ENCODE measurements at regions not wholly inside any gene's neighbourhood (a gene's known extent, or its start where the extent isn't known, plus 50 kb on each side); places are given as distances from the start of the nearest gene placed in this dataset.
A peak's percentile ranks its signal among the peaks of the same experiment; 100 is the strongest.
"Not testable (repeated sequence)": the region's sequence is repeated elsewhere in the genome, so short reads cannot be mapped to it uniquely, and the experiment has no call there.

- peaks cover 24% of the 10 kb centered on the region for H3K36me3 Mint-ChIP-seq (ENCODE audit: low read depth)
- CTCF ChIA-PET = interaction anchor here (1.2 kb wide), 1 partner anchor 16 kb away, joined by 4 read pairs; no protein-coding TSS in a partner anchor
- H3K27me3 Mint-ChIP-seq = no peaks in the 10 kb centered on the region
- peaks cover 62% of the 10 kb centered on the region for H3K4me1 Mint-ChIP-seq
- no peak overlapping the region for H3K27ac Mint-ChIP-seq
- H3K9me3 Mint-ChIP-seq = peaks cover 12% of the 10 kb centered on the region
- no peak for DNase-seq
- no peak overlapping the region for H3K4me3 Mint-ChIP-seq
- POLR2A ChIA-PET = no interaction called here
These were observed 427.7 kb downstream of the FUT8 start for GRCh38 chr14:65840118-65840751.

GRCh38 chr14:65840786-65841185, 428.3 kb downstream of the FUT8 start:
- Mint-ChIP-seq H3K4me1 (peaks cover 65% of the 10 kb centered on the region), H3K36me3 (ENCODE audit: low read depth) (peaks cover 24% of the 10 kb centered on the region), H3K27me3 (no peaks in the 10 kb centered on the region), H3K27ac (no peak overlapping the region), H3K9me3 (peaks cover 12% of the 10 kb centered on the region), H3K4me3 (no peak overlapping the region)
- ChIA-PET POLR2A (no interaction called here), CTCF (interaction anchor here (1.2 kb wide), 1 partner anchor 16 kb away, joined by 4 read pairs; no protein-coding TSS in a partner anchor)
- DNase-seq = no peak

GRCh38 chr14:65846196-65846868, 433.8 kb downstream of the FUT8 start:
- peaks cover 36% of the 10 kb centered on the region for H3K36me3 Mint-ChIP-seq (ENCODE audit: low read depth)
- CTCF ChIA-PET = interaction anchor here (0.9 to 4.7 kb wide), 15 partner anchors 11 to 433 kb away, joined by 3 to 52 read pairs (median 9); no protein-coding TSS in a partner anchor
- no peaks in the 10 kb centered on the region for H3K27me3 Mint-ChIP-seq
- no peak for DNase-seq
- POLR2A ChIA-PET = interaction anchor here (0.7 to 4.2 kb wide), 24 partner anchors 9 to 639 kb away, joined by 3 to 90 read pairs (median 7); partner anchors contain the start of gene FUT8
- H3K4me3 Mint-ChIP-seq = peak overlapping the region; percentile 55
- H3K9me3 Mint-ChIP-seq = peaks cover 15% of the 10 kb centered on the region
- H3K4me1 Mint-ChIP-seq = peaks cover 71% of the 10 kb centered on the region
- peak overlapping the region; percentile 97 for H3K27ac Mint-ChIP-seq

- Mint-ChIP-seq H3K27ac (peak overlapping the region; percentile 97), H3K4me3 (peak overlapping the region; percentile 55), H3K27me3 (no peaks in the 10 kb centered on the region), H3K9me3 (peaks cover 22% of the 10 kb centered on the region), H3K4me1 (peaks cover 76% of the 10 kb centered on the region), H3K36me3 (ENCODE audit: low read depth) (peaks cover 41% of the 10 kb centered on the region)
- POLR2A ChIA-PET = interaction anchor here (0.6 to 4.2 kb wide), 24 partner anchors 10 to 683 kb away, joined by 3 to 90 read pairs (median 7); partner anchors contain the start of gene FUT8
- DNase-seq = peak; percentile 88
- CTCF ChIA-PET = interaction anchor here (0.7 to 4.7 kb wide), 16 partner anchors 13 to 689 kb away, joined by 3 to 52 read pairs (median 9); no protein-coding TSS in a partner anchor
These were observed 434.7 kb downstream of the FUT8 start for GRCh38 chr14:65847075-65847847.

GRCh38 chr14:65847931-65848330, 435.4 kb downstream of the FUT8 start:
- ChIA-PET CTCF (interaction anchor here (0.7 to 4.5 kb wide), 4 partner anchors 31 to 223 kb away, joined by 3 to 22 read pairs (median 8); no protein-coding TSS in a partner anchor), POLR2A (interaction anchor here (1.4 to 4.2 kb wide), 11 partner anchors 11 to 641 kb away, joined by 3 to 90 read pairs (median 10); partner anchors contain the start of gene FUT8)
- not testable (repeated sequence) for DNase-seq, H3K27me3 Mint-ChIP-seq, H3K4me3 Mint-ChIP-seq
- Mint-ChIP-seq H3K27ac (peak overlapping the region; percentile 97), H3K36me3 (ENCODE audit: low read depth) (peaks cover 44% of the 10 kb centered on the region), H3K9me3 (peaks cover 29% of the 10 kb centered on the region), H3K4me1 (peaks cover 79% of the 10 kb centered on the region)

GRCh38 chr14:65849091-65849490, 436.6 kb downstream of the FUT8 start:
- ChIA-PET CTCF (interaction anchor here (1.1 to 4.5 kb wide), 5 partner anchors 12 to 112 kb away, joined by 3 to 22 read pairs (median 7); no protein-coding TSS in a partner anchor), POLR2A (interaction anchor here (0.7 to 2.8 kb wide), 5 partner anchors 12 to 91 kb away, joined by 3 to 31 read pairs (median 5); no protein-coding TSS in a partner anchor)
- DNase-seq = no peak
- H3K4me1 Mint-ChIP-seq = peaks cover 72% of the 10 kb centered on the region
- H3K9me3 Mint-ChIP-seq = peaks cover 29% of the 10 kb centered on the region
- H3K36me3 Mint-ChIP-seq (ENCODE audit: low read depth) = peaks cover 48% of the 10 kb centered on the region
- peak overlapping the region; percentile 97 for H3K27ac Mint-ChIP-seq
- no peaks in the 10 kb centered on the region for H3K27me3 Mint-ChIP-seq
- no peak overlapping the region for H3K4me3 Mint-ChIP-seq

- no peak for DNase-seq
- CTCF ChIA-PET = interaction anchor here (1.1 to 4.5 kb wide), 8 partner anchors 12 to 111 kb away, joined by 3 to 22 read pairs (median 6); no protein-coding TSS in a partner anchor
- POLR2A ChIA-PET = interaction anchor here (0.7 to 2.8 kb wide), 10 partner anchors 11 to 644 kb away, joined by 3 to 31 read pairs (median 6); partner anchors contain the start of gene FUT8
- Mint-ChIP-seq H3K27ac (peak overlapping the region; percentile 97), H3K4me1 (peaks cover 70% of the 10 kb centered on the region), H3K27me3 (no peaks in the 10 kb centered on the region), H3K36me3 (ENCODE audit: low read depth) (peaks cover 50% of the 10 kb centered on the region), H3K9me3 (peaks cover 32% of the 10 kb centered on the region), H3K4me3 (no peak overlapping the region)
These were observed 437.0 kb downstream of the FUT8 start for GRCh38 chr14:65849558-65849957.

GRCh38 chr14:65850429-65851135, 438.1 kb downstream of the FUT8 start:
- Mint-ChIP-seq H3K36me3 (ENCODE audit: low read depth) (peaks cover 51% of the 10 kb centered on the region), H3K4me1 (peaks cover 67% of the 10 kb centered on the region), H3K27me3 (no peaks in the 10 kb centered on the region), H3K9me3 (peaks cover 34% of the 10 kb centered on the region), H3K4me3 (no peak overlapping the region), H3K27ac (peak overlapping the region; percentile 97)
- POLR2A ChIA-PET = interaction anchor here (0.6 to 2.8 kb wide), 14 partner anchors 10 to 645 kb away, joined by 3 to 31 read pairs (median 4); partner anchors contain the start of gene FUT8
- CTCF ChIA-PET = interaction anchor here (0.8 to 4.5 kb wide), 11 partner anchors 11 to 110 kb away, joined by 3 to 22 read pairs (median 6); no protein-coding TSS in a partner anchor
- DNase-seq = peak; percentile 86

- DNase-seq = no peak
- no peak overlapping the region for H3K4me3 Mint-ChIP-seq
- CTCF ChIA-PET = no interaction called here
- peaks cover 59% of the 10 kb centered on the region for H3K36me3 Mint-ChIP-seq (ENCODE audit: low read depth)
- peaks cover 38% of the 10 kb centered on the region for H3K9me3 Mint-ChIP-seq
- no peaks in the 10 kb centered on the region for H3K27me3 Mint-ChIP-seq
- H3K27ac Mint-ChIP-seq = peak overlapping the region; percentile 97
- POLR2A ChIA-PET = interaction anchor here (1.3 kb wide), 2 partner anchors 27 to 75 kb away, joined by 4 read pairs; no protein-coding TSS in a partner anchor
- H3K4me1 Mint-ChIP-seq = peaks cover 48% of the 10 kb centered on the region
These were observed 440.2 kb downstream of the FUT8 start for GRCh38 chr14:65852689-65853088.

GRCh38 chr14:65853407-65853955, 441.0 kb downstream of the FUT8 start:
- H3K27me3 Mint-ChIP-seq = no peaks in the 10 kb centered on the region
- H3K27ac Mint-ChIP-seq = peak overlapping the region; percentile 12
- peaks cover 45% of the 10 kb centered on the region for H3K4me1 Mint-ChIP-seq
- ChIA-PET POLR2A (interaction anchor here (1.3 to 1.4 kb wide), 3 partner anchors 26 to 75 kb away, joined by 4 read pairs; no protein-coding TSS in a partner anchor), CTCF (no interaction called here)
- peaks cover 62% of the 10 kb centered on the region for H3K36me3 Mint-ChIP-seq (ENCODE audit: low read depth)
- no peak overlapping the region for H3K4me3 Mint-ChIP-seq
- DNase-seq = no peak
- H3K9me3 Mint-ChIP-seq = peaks cover 38% of the 10 kb centered on the region

GRCh38 chr14:65854215-65854614, 441.7 kb downstream of the FUT8 start:
- no peaks in the 10 kb centered on the region for H3K27me3 Mint-ChIP-seq
- POLR2A ChIA-PET = interaction anchor here (1.4 kb wide), 1 partner anchor 74 kb away, joined by 4 read pairs; no protein-coding TSS in a partner anchor
- H3K4me1 Mint-ChIP-seq = peaks cover 42% of the 10 kb centered on the region

More at GRCh38 chr14:65854215-65854614, 441.7 kb downstream of the FUT8 start:
- Mint-ChIP-seq H3K27ac (no peak overlapping the region), H3K9me3 (peaks cover 38% of the 10 kb centered on the region), H3K4me3 (no peak overlapping the region), H3K36me3 (ENCODE audit: low read depth) (peaks cover 64% of the 10 kb centered on the region)
- DNase-seq = no peak
- CTCF ChIA-PET = no interaction called here

All from activated CD4-positive, alpha-beta memory T cell treated with anti-CD3 and anti-CD28 coated beads, Interleukin-2, amount 10 ng/mL, durations not matched to agents 7 days and 5 days (primary cell).